GM12892 (cell line): ENCODE measurements at regions not wholly inside any gene's neighbourhood (a gene's known extent, or its start where the extent isn't known, plus 50 kb on each side); places are given as distances from the start of the nearest gene placed in this dataset.

ENCODE experiments used
- DNase-seq: peaks from one replicate; pipeline ENCODE4 v3.0.0; 2011; ENCODE audit not compliant: insufficient read length
- FAIRE-seq: peaks from 2 replicates; lab custom pipeline; 2011; peaks lifted over from hg19 to GRCh38; lab: Jason Lieb, UNC
- POLR2A ChIP-seq: IDR thresholded peaks from 2 replicates; pipeline ENCODE4 v1.6.1; 2011; ENCODE audit warnings: low read depth, low read length, control low read depth
- POLR2AphosphoS5 ChIP-seq: IDR thresholded peaks from 2 replicates; pipeline ENCODE4 v1.6.1; 2011; ENCODE audit warnings: low read depth, low read length, control low read depth
- TAF1 ChIP-seq: IDR thresholded peaks from 2 replicates; pipeline ENCODE4 v1.6.1; 2011; ENCODE audit warnings: low read depth, mild to moderate bottlenecking, control low read depth, low read length, borderline replicate concordance

GRCh38 chr13:63190219-63190618 lies 1774.6 kb upstream of the PCDH20 start:
- FAIRE-seq = no peak
- no peak for DNase-seq
- TF ChIP-seq POLR2A (no peak), TAF1 (no peak), POLR2AphosphoS5 (no peak)

GRCh38 chr13:63189712-63190111 lies 1774.1 kb upstream of the PCDH20 start:
- FAIRE-seq (no peak), DNase-seq (no peak)
- TF ChIP-seq POLR2AphosphoS5 (no peak), TAF1 (no peak), POLR2A (no peak)

- FAIRE-seq (no peak), DNase-seq (no peak)
Measured at GRCh38 chr13:63184693-63185092, 1769.0 kb upstream of the PCDH20 start.

GRCh38 chr13:63175536-63175935 lies 1759.9 kb upstream of the PCDH20 start:
- FAIRE-seq = no peak
- TF ChIP-seq TAF1 (no peak), POLR2A (no peak), POLR2AphosphoS5 (no peak)
- no peak for DNase-seq

More at GRCh38 chr13:63184693-63185092, 1769.0 kb upstream of the PCDH20 start:
- TF ChIP-seq TAF1 (no peak), POLR2AphosphoS5 (no peak), POLR2A (no peak)

- DNase-seq (no peak), FAIRE-seq (no peak)
- TF ChIP-seq TAF1 = no peak
- TF ChIP-seq POLR2AphosphoS5 = no peak
- TF ChIP-seq POLR2A = no peak
Measured at GRCh38 chr13:63167699-63168337, 1752.2 kb upstream of the PCDH20 start.

- FAIRE-seq (no peak), DNase-seq (no peak)
- no peak for TF ChIP-seq POLR2A
- TF ChIP-seq TAF1 = no peak
- TF ChIP-seq POLR2AphosphoS5 = no peak
Measured at GRCh38 chr13:63166345-63166744, 1750.7 kb upstream of the PCDH20 start.

GRCh38 chr13:63163903-63164302 lies 1748.3 kb upstream of the PCDH20 start:
- TF ChIP-seq TAF1 (no peak), POLR2A (no peak), POLR2AphosphoS5 (no peak)
- FAIRE-seq (no peak), DNase-seq (no peak)

GRCh38 chr13:63161219-63161618 lies 1745.6 kb upstream of the PCDH20 start:
- DNase-seq (no peak), FAIRE-seq (no peak)
- no peak for TF ChIP-seq POLR2A
- TF ChIP-seq POLR2AphosphoS5 = no peak
- TF ChIP-seq TAF1 = no peak

- FAIRE-seq = no peak
- DNase-seq = no peak
- TF ChIP-seq POLR2A = no peak
Measured at GRCh38 chr13:63156816-63157215, 1741.2 kb upstream of the PCDH20 start.

GRCh38 chr13:63149375-63149774 lies 1733.7 kb upstream of the PCDH20 start:
- DNase-seq = no peak
- no peak for TF ChIP-seq TAF1
- no peak for TF ChIP-seq POLR2AphosphoS5
- no peak for TF ChIP-seq POLR2A
- no peak for FAIRE-seq

GRCh38 chr13:63139277-63139676 lies 1723.6 kb upstream of the PCDH20 start:
- DNase-seq (no peak), FAIRE-seq (no peak)
- TF ChIP-seq POLR2AphosphoS5 = no peak
- no peak for TF ChIP-seq POLR2A
- no peak for TF ChIP-seq TAF1

- no peak for DNase-seq
- TF ChIP-seq POLR2AphosphoS5 (no peak), POLR2A (no peak), TAF1 (no peak)
- no peak for FAIRE-seq
Measured at GRCh38 chr13:63129995-63130394, 1714.3 kb upstream of the PCDH20 start.

- no peak for FAIRE-seq
- no peak for DNase-seq
- TF ChIP-seq POLR2A (no peak), POLR2AphosphoS5 (no peak), TAF1 (no peak)
Measured at GRCh38 chr13:63128716-63129115, 1713.1 kb upstream of the PCDH20 start.
